ENCODE measurements at regions not wholly inside any gene's neighbourhood (a gene's known extent, or its start where the extent isn't known, plus 50 kb on each side); places are given as distances from the start of the nearest gene placed in this dataset.

- DNase-seq (ENCODE audit: insufficient read length, low spot score) (no peak), FAIRE-seq (no peak)
- TF ChIP-seq PAX5 (IDR thresholded peaks at IDR 0.05; ENCODE audit: insufficient read depth, low read length, severe bottlenecking) (no peak), POLR2A (IDR thresholded peaks at IDR 0.05; ENCODE audit: low read depth, low read length) (no peak), SPI1 (IDR thresholded peaks at IDR 0.05; ENCODE audit: low read depth, low read length) (no peak), POU2F2 (IDR thresholded peaks at IDR 0.05; ENCODE audit: low read depth, low read length) (no peak), POLR2AphosphoS5 (IDR thresholded peaks at IDR 0.05; ENCODE audit: low read depth, low read length) (no peak), TAF1 (IDR thresholded peaks at IDR 0.05; ENCODE audit: low read depth, low read length) (no peak)
Observed at GRCh38 chr7:106462914-106463482, 178.2 kb upstream of the NAMPT start.

GRCh38 chr7:106462365-106462859 is 177.6 kb upstream of the NAMPT start:
- FAIRE-seq: no peak
- DNase-seq (ENCODE audit: insufficient read length, low spot score): no peak
- TF ChIP-seq TAF1 (IDR thresholded peaks at IDR 0.05; ENCODE audit: low read depth, low read length) (no peak), POLR2A (IDR thresholded peaks at IDR 0.05; ENCODE audit: low read depth, low read length) (no peak), PAX5 (IDR thresholded peaks at IDR 0.05; ENCODE audit: insufficient read depth, low read length, severe bottlenecking) (no peak), POLR2AphosphoS5 (IDR thresholded peaks at IDR 0.05; ENCODE audit: low read depth, low read length) (no peak), SPI1 (IDR thresholded peaks at IDR 0.05; ENCODE audit: low read depth, low read length) (no peak), POU2F2 (IDR thresholded peaks at IDR 0.05; ENCODE audit: low read depth, low read length) (no peak)

GRCh38 chr7:106460792-106461254 is 176.0 kb upstream of the NAMPT start:
- TF ChIP-seq POLR2A (IDR thresholded peaks at IDR 0.05; ENCODE audit: low read depth, low read length): no peak
- DNase-seq (ENCODE audit: insufficient read length, low spot score) (no peak), FAIRE-seq (no peak)

- TF ChIP-seq PAX5 (IDR thresholded peaks at IDR 0.05; ENCODE audit: insufficient read depth, low read length, severe bottlenecking): no peak
- TF ChIP-seq SPI1 (IDR thresholded peaks at IDR 0.05; ENCODE audit: low read depth, low read length): no peak
- TF ChIP-seq POLR2AphosphoS5 (IDR thresholded peaks at IDR 0.05; ENCODE audit: low read depth, low read length): no peak
- TF ChIP-seq POLR2A (IDR thresholded peaks at IDR 0.05; ENCODE audit: low read depth, low read length): no peak
- TF ChIP-seq TAF1 (IDR thresholded peaks at IDR 0.05; ENCODE audit: low read depth, low read length): no peak
- TF ChIP-seq POU2F2 (IDR thresholded peaks at IDR 0.05; ENCODE audit: low read depth, low read length): no peak
- DNase-seq (ENCODE audit: insufficient read length, low spot score) (no peak), FAIRE-seq (no peak)
Observed at GRCh38 chr7:106459397-106460072, 174.8 kb upstream of the NAMPT start.

- FAIRE-seq: no peak
- no peak for DNase-seq (ENCODE audit: insufficient read length, low spot score)
- TF ChIP-seq POLR2A (IDR thresholded peaks at IDR 0.05; ENCODE audit: low read depth, low read length) (no peak), POLR2AphosphoS5 (IDR thresholded peaks at IDR 0.05; ENCODE audit: low read depth, low read length) (no peak), TAF1 (IDR thresholded peaks at IDR 0.05; ENCODE audit: low read depth, low read length) (no peak), SPI1 (IDR thresholded peaks at IDR 0.05; ENCODE audit: low read depth, low read length) (no peak), POU2F2 (IDR thresholded peaks at IDR 0.05; ENCODE audit: low read depth, low read length) (no peak), PAX5 (IDR thresholded peaks at IDR 0.05; ENCODE audit: insufficient read depth, low read length, severe bottlenecking) (no peak)
Observed at GRCh38 chr7:106457678-106458077, 172.9 kb upstream of the NAMPT start.

GRCh38 chr7:106456329-106456728 is 171.5 kb upstream of the NAMPT start:
- DNase-seq (ENCODE audit: insufficient read length, low spot score): no peak
- TF ChIP-seq POLR2AphosphoS5 (IDR thresholded peaks at IDR 0.05; ENCODE audit: low read depth, low read length): no peak
- TF ChIP-seq TAF1 (IDR thresholded peaks at IDR 0.05; ENCODE audit: low read depth, low read length): no peak
- TF ChIP-seq SPI1 (IDR thresholded peaks at IDR 0.05; ENCODE audit: low read depth, low read length): no peak
- no peak for TF ChIP-seq POLR2A (IDR thresholded peaks at IDR 0.05; ENCODE audit: low read depth, low read length)
- no peak for TF ChIP-seq PAX5 (IDR thresholded peaks at IDR 0.05; ENCODE audit: insufficient read depth, low read length, severe bottlenecking)
- TF ChIP-seq POU2F2 (IDR thresholded peaks at IDR 0.05; ENCODE audit: low read depth, low read length): no peak
- FAIRE-seq: no peak

- DNase-seq (ENCODE audit: insufficient read length, low spot score) (no peak), FAIRE-seq (no peak)
- no peak for TF ChIP-seq POLR2A (IDR thresholded peaks at IDR 0.05; ENCODE audit: low read depth, low read length)
Observed at GRCh38 chr7:106452031-106452851, 167.5 kb upstream of the NAMPT start.

- TF ChIP-seq POU2F2 (IDR thresholded peaks at IDR 0.05; ENCODE audit: low read depth, low read length): no peak
- no peak for TF ChIP-seq POLR2A (IDR thresholded peaks at IDR 0.05; ENCODE audit: low read depth, low read length)
- TF ChIP-seq SPI1 (IDR thresholded peaks at IDR 0.05; ENCODE audit: low read depth, low read length): no peak
- TF ChIP-seq PAX5 (IDR thresholded peaks at IDR 0.05; ENCODE audit: insufficient read depth, low read length, severe bottlenecking): no peak
- TF ChIP-seq TAF1 (IDR thresholded peaks at IDR 0.05; ENCODE audit: low read depth, low read length): no peak
- no peak for TF ChIP-seq POLR2AphosphoS5 (IDR thresholded peaks at IDR 0.05; ENCODE audit: low read depth, low read length)
- FAIRE-seq: no peak
Observed at GRCh38 chr7:106451171-106451570, 166.4 kb upstream of the NAMPT start.

GRCh38 chr7:106450716-106451115 is 165.9 kb upstream of the NAMPT start:
- FAIRE-seq (no peak), DNase-seq (ENCODE audit: insufficient read length, low spot score) (no peak)
- no peak for TF ChIP-seq POLR2A (IDR thresholded peaks at IDR 0.05; ENCODE audit: low read depth, low read length)
- no peak for TF ChIP-seq POU2F2 (IDR thresholded peaks at IDR 0.05; ENCODE audit: low read depth, low read length)
- TF ChIP-seq PAX5 (IDR thresholded peaks at IDR 0.05; ENCODE audit: insufficient read depth, low read length, severe bottlenecking): no peak
- TF ChIP-seq TAF1 (IDR thresholded peaks at IDR 0.05; ENCODE audit: low read depth, low read length): no peak
- TF ChIP-seq SPI1 (IDR thresholded peaks at IDR 0.05; ENCODE audit: low read depth, low read length): no peak
- TF ChIP-seq POLR2AphosphoS5 (IDR thresholded peaks at IDR 0.05; ENCODE audit: low read depth, low read length): no peak

More at GRCh38 chr7:106451171-106451570, 166.4 kb upstream of the NAMPT start:
- DNase-seq (ENCODE audit: insufficient read length, low spot score): no peak

Data from GM12891 (cell line).